ENCODE measurements at regions not wholly inside any gene's neighbourhood (a gene's known extent, or its start where the extent isn't known, plus 50 kb on each side); places are given as distances from the start of the nearest gene placed in this dataset.
A peak's percentile ranks its signal among the peaks of the same experiment; 100 is the strongest.

DNA sequence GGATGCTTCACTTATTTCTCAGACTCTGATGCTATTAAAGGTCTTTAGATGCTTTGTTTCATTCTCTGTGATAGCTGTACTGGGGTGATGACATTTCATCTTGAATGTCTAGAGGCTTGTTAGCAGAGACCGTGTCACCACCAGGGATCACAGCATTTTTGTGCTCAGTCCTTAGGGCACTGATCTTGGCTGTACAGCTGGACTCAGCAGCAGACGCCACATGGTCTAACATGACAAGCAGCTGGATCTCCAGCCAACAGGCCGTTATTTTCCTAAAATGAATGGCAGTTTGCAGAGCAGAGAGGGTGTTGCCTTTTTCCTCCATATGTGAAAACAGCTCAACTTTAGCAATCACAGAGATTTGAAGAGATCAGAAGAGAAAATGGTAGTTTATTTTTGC is 491.8 kb downstream of the CDH2 start:
- no peak overlapping the region for H4K91ac ChIP-seq (ENCODE audit: low read depth, low read length, poor library complexity)
- DNase-seq (ENCODE audit: low spot score), result no peak
- no peaks in the 10 kb centered on the region for H3K36me3 ChIP-seq (replicated peaks in 1 of 2; ENCODE audit: control insufficient read depth in 2 of 2, insufficient read depth in 2 of 2, low read length in 2 of 2)
- H2BK12ac ChIP-seq (ENCODE audit: low read length), result no peak overlapping the region
- no peak overlapping the region for H2BK15ac ChIP-seq (ENCODE audit: low read length)
- H3K4me3 ChIP-seq (ENCODE audit: low read length in 2 of 2), result no peak overlapping the region
- H3K4ac ChIP-seq (ENCODE audit: low read length), result no peak overlapping the region
- no peak overlapping the region for H4K8ac ChIP-seq (ENCODE audit: low read depth, low read length)
- no peaks in the 10 kb centered on the region for H3K27me3 ChIP-seq (ENCODE audit: control insufficient read depth in 3 of 3, insufficient read depth in 3 of 3, low read depth in 1 of 3, low read length in 3 of 3)
- no peak overlapping the region for H2AK5ac ChIP-seq (ENCODE audit: low read depth, low read length)
- no peak overlapping the region for H2BK120ac ChIP-seq (ENCODE audit: low read depth, low read length)
- H3K9me3 ChIP-seq (replicated peaks in 1 of 2; ENCODE audit: control insufficient read depth in 2 of 2, insufficient read depth in 1 of 2, low read depth in 1 of 2, low read length in 2 of 2), result peaks cover 0 to 15% of the 10 kb centered on the region in 2 donors
- no peak overlapping the region for H3K9ac ChIP-seq (ENCODE audit: low read depth, low read length, poor library complexity)
- no peak overlapping the region for H3K18ac ChIP-seq (ENCODE audit: low read length)
- peaks cover 0 to 4% of the 10 kb centered on the region in 2 donors for H3K4me1 ChIP-seq (ENCODE audit: control insufficient read depth in 2 of 2, insufficient read depth in 1 of 2, low read depth in 1 of 2, low read length in 2 of 2)
- no peak overlapping the region for H3K4me2 ChIP-seq (ENCODE audit: insufficient read depth, low read length, poor library complexity, severe bottlenecking)
- no peak overlapping the region for H3K14ac ChIP-seq (ENCODE audit: low read length)
- no peak overlapping the region for H3K23ac ChIP-seq (ENCODE audit: low read depth, low read length, poor library complexity)
- WGBS, 2 donors (ENCODE audit: extremely low coverage in 2 of 2, insufficient read length in 2 of 2, insufficient replicate concordance in 1 of 2), result no CpG with 5 or more reads among the region's 3 CpGs
- no peaks in the 10 kb centered on the region for H3K79me1 ChIP-seq (ENCODE audit: low read depth, low read length)
- no peak overlapping the region for H2BK5ac ChIP-seq (ENCODE audit: low read length)
- no peak overlapping the region for H3K27ac ChIP-seq (replicated peaks; ENCODE audit: low read length)
- H2AFZ ChIP-seq (ENCODE audit: low read length), result peak overlapping the region; percentile 14

DNA sequence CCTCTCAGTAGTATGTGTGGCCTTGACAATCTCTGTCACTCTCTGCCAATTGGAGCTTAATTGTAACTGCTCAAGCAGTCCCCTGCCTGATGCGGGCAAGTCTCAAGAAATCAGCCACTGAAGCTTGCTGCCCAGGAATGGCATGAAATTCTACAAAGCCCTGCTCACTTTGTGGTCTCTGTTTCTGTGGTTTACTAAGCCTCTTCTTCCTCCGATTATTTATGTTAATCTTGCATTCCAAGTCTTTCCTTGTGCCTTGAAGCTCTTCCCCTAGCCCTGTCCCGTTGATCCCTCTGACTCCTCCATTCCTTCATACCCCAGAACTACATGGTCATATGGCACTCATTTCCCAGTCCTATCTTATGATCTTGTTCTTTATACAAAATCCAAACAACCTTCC is 489.3 kb upstream of the CHST9 start:
- H2BK120ac ChIP-seq (ENCODE audit: low read depth, low read length), result no peak overlapping the region
- no peak overlapping the region for H2BK12ac ChIP-seq (ENCODE audit: low read length)
- H3K36me3 ChIP-seq (replicated peaks in 1 of 2; ENCODE audit: control insufficient read depth in 2 of 2, insufficient read depth in 2 of 2, low read length in 2 of 2), result no peaks in the 10 kb centered on the region
- no peak overlapping the region for H2AFZ ChIP-seq (ENCODE audit: low read length)
- H3K27ac ChIP-seq (replicated peaks; ENCODE audit: low read length), result no peak overlapping the region
- peaks cover 0 to 2% of the 10 kb centered on the region in 2 donors for H3K9me3 ChIP-seq (replicated peaks in 1 of 2; ENCODE audit: control insufficient read depth in 2 of 2, insufficient read depth in 1 of 2, low read depth in 1 of 2, low read length in 2 of 2)
- H3K9ac ChIP-seq (ENCODE audit: low read depth, low read length, poor library complexity), result no peak overlapping the region
- H2BK5ac ChIP-seq (ENCODE audit: low read length), result no peak overlapping the region
- H4K91ac ChIP-seq (ENCODE audit: low read depth, low read length, poor library complexity), result no peak overlapping the region
- peak overlapping the region; percentile 73 for H2AK5ac ChIP-seq (ENCODE audit: low read depth, low read length)
- no peak overlapping the region for H3K4me2 ChIP-seq (ENCODE audit: insufficient read depth, low read length, poor library complexity, severe bottlenecking)
- H3K14ac ChIP-seq (ENCODE audit: low read length), result peak overlapping the region; percentile 40
- no peaks in the 10 kb centered on the region for H3K79me1 ChIP-seq (ENCODE audit: low read depth, low read length)
- H3K23ac ChIP-seq (ENCODE audit: low read depth, low read length, poor library complexity), result no peak overlapping the region
- H4K8ac ChIP-seq (ENCODE audit: low read depth, low read length), result no peak overlapping the region
- peaks cover 0 to under 1% of the 10 kb centered on the region in 2 donors for H3K4me1 ChIP-seq (ENCODE audit: control insufficient read depth in 2 of 2, insufficient read depth in 1 of 2, low read depth in 1 of 2, low read length in 2 of 2)
- H2BK15ac ChIP-seq (ENCODE audit: low read length), result no peak overlapping the region
- H3K4me3 ChIP-seq (ENCODE audit: low read length in 2 of 2), result no peak overlapping the region
- H3K18ac ChIP-seq (ENCODE audit: low read length), result peak overlapping the region; percentile 54
- WGBS, 2 donors (ENCODE audit: extremely low coverage in 2 of 2, insufficient read length in 2 of 2, insufficient replicate concordance in 1 of 2), result no CpG with 5 or more reads among the region's 3 CpGs
- no peak overlapping the region for H3K4ac ChIP-seq (ENCODE audit: low read length)
- no peaks in the 10 kb centered on the region for H3K27me3 ChIP-seq (ENCODE audit: control insufficient read depth in 3 of 3, insufficient read depth in 3 of 3, low read depth in 1 of 3, low read length in 3 of 3)
- no peak for DNase-seq (ENCODE audit: low spot score)

GRCh38 chr18:27673861-27674260 is 488.8 kb upstream of the CHST9 start:
- Histone ChIP-seq H2BK12ac (ENCODE audit: low read length) (no peak overlapping the region), H2AFZ (ENCODE audit: low read length) (no peak overlapping the region), H2BK15ac (ENCODE audit: low read length) (no peak overlapping the region), H4K91ac (ENCODE audit: low read depth, low read length, poor library complexity) (no peak overlapping the region), H3K79me1 (ENCODE audit: low read depth, low read length) (no peaks in the 10 kb centered on the region), H3K9me3 (replicated peaks in 1 of 2; ENCODE audit: control insufficient read depth in 2 of 2, insufficient read depth in 1 of 2, low read depth in 1 of 2, low read length in 2 of 2) (peaks cover 0 to 2% of the 10 kb centered on the region in 2 donors), H3K18ac (ENCODE audit: low read length) (no peak overlapping the region), H3K4me1 (ENCODE audit: control insufficient read depth in 2 of 2, insufficient read depth in 1 of 2, low read depth in 1 of 2, low read length in 2 of 2) (peaks cover 0 to 5% of the 10 kb centered on the region in 2 donors), H3K4ac (ENCODE audit: low read length) (no peak overlapping the region), H2BK120ac (ENCODE audit: low read depth, low read length) (no peak overlapping the region), H4K8ac (ENCODE audit: low read depth, low read length) (no peak overlapping the region), H3K27me3 (ENCODE audit: control insufficient read depth in 3 of 3, insufficient read depth in 3 of 3, low read depth in 1 of 3, low read length in 3 of 3) (no peaks in the 10 kb centered on the region), H3K14ac (ENCODE audit: low read length) (peak overlapping the region; percentile 40), H2BK5ac (ENCODE audit: low read length) (no peak overlapping the region), H3K23ac (ENCODE audit: low read depth, low read length, poor library complexity) (peak overlapping the region; percentile 23), H3K4me3 (ENCODE audit: low read length in 2 of 2) (no peak overlapping the region), H3K9ac (ENCODE audit: low read depth, low read length, poor library complexity) (no peak overlapping the region), H3K4me2 (ENCODE audit: insufficient read depth, low read length, poor library complexity, severe bottlenecking) (no peak overlapping the region), H3K27ac (replicated peaks; ENCODE audit: low read length) (no peak overlapping the region), H3K36me3 (replicated peaks in 1 of 2; ENCODE audit: control insufficient read depth in 2 of 2, insufficient read depth in 2 of 2, low read length in 2 of 2) (no peaks in the 10 kb centered on the region), H2AK5ac (ENCODE audit: low read depth, low read length) (peak overlapping the region; percentile 73)
- no CpG with 5 or more reads among the region's 27 CpGs for WGBS, 2 donors (ENCODE audit: extremely low coverage in 2 of 2, insufficient read length in 2 of 2, insufficient replicate concordance in 1 of 2)
- DNase-seq (ENCODE audit: low spot score), result no peak

GRCh38 chr18:27668158-27668557 is 483.1 kb upstream of the CHST9 start:
- no peak overlapping the region for H3K14ac ChIP-seq (ENCODE audit: low read length)
- no peaks in the 10 kb centered on the region for H3K79me1 ChIP-seq (ENCODE audit: low read depth, low read length)
- H3K9ac ChIP-seq (ENCODE audit: low read depth, low read length, poor library complexity), result no peak overlapping the region
- H4K91ac ChIP-seq (ENCODE audit: low read depth, low read length, poor library complexity), result no peak overlapping the region
- H2BK120ac ChIP-seq (ENCODE audit: low read depth, low read length), result no peak overlapping the region
- H3K4me3 ChIP-seq (ENCODE audit: low read length in 2 of 2), result no peak overlapping the region
- H3K27me3 ChIP-seq (ENCODE audit: control insufficient read depth in 3 of 3, insufficient read depth in 3 of 3, low read depth in 1 of 3, low read length in 3 of 3), result no peaks in the 10 kb centered on the region
- H3K4me2 ChIP-seq (ENCODE audit: insufficient read depth, low read length, poor library complexity, severe bottlenecking), result no peak overlapping the region
- H3K27ac ChIP-seq (replicated peaks; ENCODE audit: low read length), result no peak overlapping the region
- no peak overlapping the region for H2AK5ac ChIP-seq (ENCODE audit: low read depth, low read length)
- peaks cover 14 to 16% of the 10 kb centered on the region in 2 donors for H3K4me1 ChIP-seq (ENCODE audit: control insufficient read depth in 2 of 2, insufficient read depth in 1 of 2, low read depth in 1 of 2, low read length in 2 of 2)
- H2AFZ ChIP-seq (ENCODE audit: low read length), result no peak overlapping the region
- no peaks in the 10 kb centered on the region for H3K9me3 ChIP-seq (replicated peaks in 1 of 2; ENCODE audit: control insufficient read depth in 2 of 2, insufficient read depth in 1 of 2, low read depth in 1 of 2, low read length in 2 of 2)
- H3K18ac ChIP-seq (ENCODE audit: low read length), result no peak overlapping the region
- H3K36me3 ChIP-seq (replicated peaks in 1 of 2; ENCODE audit: control insufficient read depth in 2 of 2, insufficient read depth in 2 of 2, low read length in 2 of 2), result no peaks in the 10 kb centered on the region
- H4K8ac ChIP-seq (ENCODE audit: low read depth, low read length), result no peak overlapping the region
- DNase-seq (ENCODE audit: low spot score), result no peak
- H3K4ac ChIP-seq (ENCODE audit: low read length), result no peak overlapping the region
- no CpG with 5 or more reads among the region's 1 CpG for WGBS, 2 donors (ENCODE audit: extremely low coverage in 2 of 2, insufficient read length in 2 of 2, insufficient replicate concordance in 1 of 2)
- no peak overlapping the region for H2BK5ac ChIP-seq (ENCODE audit: low read length)
- no peak overlapping the region for H2BK12ac ChIP-seq (ENCODE audit: low read length)
- H2BK15ac ChIP-seq (ENCODE audit: low read length), result no peak overlapping the region
- no peak overlapping the region for H3K23ac ChIP-seq (ENCODE audit: low read depth, low read length, poor library complexity)

Measured in neuronal stem cell (in vitro differentiated cells).